Thyroid gland (tissue), 4 donors: ENCODE measurements at regions not wholly inside any gene's neighbourhood (a gene's known extent, or its start where the extent isn't known, plus 50 kb on each side); places are given as distances from the start of the nearest gene placed in this dataset.

Experiments used
- DNase-seq, 2 donors: peaks; one replicate each; pipeline ENCODE4 v3.0.0-alpha.2; 2019
- H3K27ac ChIP-seq, 3 donors: fragments of 200-600 bp; sonication (generic); 1 replicate in 2 of 3; 2 replicates in 1 of 3; pipeline ENCODE4 v1.5.1; 2016 to 2019; ENCODE audit warnings: mild to moderate bottlenecking in 1 of 3, moderate library complexity in 1 of 3
- H3K27me3 ChIP-seq: fragments of 200-600 bp; sonication (generic); one replicate; pipeline ENCODE4 v1.5.1; 2019
- H3K36me3 ChIP-seq, 2 donors: fragments of 200-600 bp; sonication (generic); one replicate each; pipeline ENCODE4 v1.5.1; 2016 to 2019
- H3K4me1 ChIP-seq, 2 donors: fragments of 200-600 bp; sonication (generic); one replicate each; pipeline ENCODE4 v1.5.1; 2017 to 2019
- H3K4me3 ChIP-seq, 3 donors: fragments of 200-600 bp; sonication (generic); replicated peaks in 1 of 3; 1 replicate in 2 of 3; 2 replicates in 1 of 3; pipeline ENCODE4 v1.5.1; 2016; ENCODE audit warnings: mild to moderate bottlenecking in 1 of 3
- H3K9me3 ChIP-seq: fragments of 200-600 bp; sonication (generic); one replicate; pipeline ENCODE4 v1.5.1; 2017
- POLR2A ChIP-seq, 2 donors: fragments of 450-650 bp; IDR thresholded peaks; one replicate each; pipeline ENCODE4 v1.6.1; 2017; ENCODE audit warnings: antibody characterized with exemption in 2 of 2, mild to moderate bottlenecking in 2 of 2, moderate library complexity in 1 of 2
- WGBS, 2 donors: methylation state at CpG; one replicate each; pipeline ENCODE4 v1.1.5; 2017; 5-methylcytosine and 5-hydroxymethylcytosine counted together
- intact Hi-C: fragments of 100-400 bp; cut with DNase I; formaldehyde crosslinking; loops from one replicate; pipeline ENCODE4 v1.15.1; 2023
- TF ChIP-seq, protein P1 (sequence below), 6 experiments: fragments of 200-600 bp in 3 of 6; fragments of 450-650 bp in 3 of 6; sonication (generic) in 3 of 6; IDR thresholded peaks; one replicate each; pipeline ENCODE4 v1.5.1; 2016 to 2019; ENCODE audit warnings: antibody characterized with exemption in 6 of 6, mild to moderate bottlenecking in 2 of 6, inconsistent platforms in 1 of 6, moderate library complexity in 1 of 6

DNA sequence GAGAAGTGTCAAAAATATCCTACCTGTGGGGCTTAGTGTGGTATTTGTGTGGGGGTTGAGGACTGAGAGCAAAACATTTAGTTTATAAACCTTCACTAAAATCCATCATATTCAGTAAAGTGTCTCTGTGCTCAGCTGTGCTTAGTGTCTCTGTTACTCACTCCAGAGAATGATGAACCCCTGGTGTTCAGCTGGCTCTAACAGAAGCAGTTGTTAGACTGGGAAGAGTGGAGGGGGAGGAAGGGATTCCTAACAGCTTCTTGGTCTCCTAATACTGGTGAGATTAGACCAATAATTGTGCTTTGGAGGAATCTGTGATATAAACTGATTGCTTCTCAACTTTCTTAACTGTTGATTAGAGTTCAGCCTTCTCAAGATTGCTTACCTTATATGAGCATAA lies 1123.5 kb downstream of the ROBO2 start:
- Histone ChIP-seq H3K9me3 (no peaks in the 10 kb centered on the region), H3K27ac (no peak overlapping the region), H3K4me3 (no peak overlapping the region), H3K27me3 (no peaks in the 10 kb centered on the region), H3K36me3 (no peaks in the 10 kb centered on the region), H3K4me1 (no peaks in the 10 kb centered on the region)
- TF ChIP-seq POLR2A (IDR thresholded peaks at IDR 0.05) = no peak
- TF ChIP-seq, protein P1, sequence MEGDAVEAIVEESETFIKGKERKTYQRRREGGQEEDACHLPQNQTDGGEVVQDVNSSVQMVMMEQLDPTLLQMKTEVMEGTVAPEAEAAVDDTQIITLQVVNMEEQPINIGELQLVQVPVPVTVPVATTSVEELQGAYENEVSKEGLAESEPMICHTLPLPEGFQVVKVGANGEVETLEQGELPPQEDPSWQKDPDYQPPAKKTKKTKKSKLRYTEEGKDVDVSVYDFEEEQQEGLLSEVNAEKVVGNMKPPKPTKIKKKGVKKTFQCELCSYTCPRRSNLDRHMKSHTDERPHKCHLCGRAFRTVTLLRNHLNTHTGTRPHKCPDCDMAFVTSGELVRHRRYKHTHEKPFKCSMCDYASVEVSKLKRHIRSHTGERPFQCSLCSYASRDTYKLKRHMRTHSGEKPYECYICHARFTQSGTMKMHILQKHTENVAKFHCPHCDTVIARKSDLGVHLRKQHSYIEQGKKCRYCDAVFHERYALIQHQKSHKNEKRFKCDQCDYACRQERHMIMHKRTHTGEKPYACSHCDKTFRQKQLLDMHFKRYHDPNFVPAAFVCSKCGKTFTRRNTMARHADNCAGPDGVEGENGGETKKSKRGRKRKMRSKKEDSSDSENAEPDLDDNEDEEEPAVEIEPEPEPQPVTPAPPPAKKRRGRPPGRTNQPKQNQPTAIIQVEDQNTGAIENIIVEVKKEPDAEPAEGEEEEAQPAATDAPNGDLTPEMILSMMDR (IDR thresholded peaks at IDR 0.05) = no peak
- intact Hi-C loops = no loop called here
- DNase-seq = no peak

DNA sequence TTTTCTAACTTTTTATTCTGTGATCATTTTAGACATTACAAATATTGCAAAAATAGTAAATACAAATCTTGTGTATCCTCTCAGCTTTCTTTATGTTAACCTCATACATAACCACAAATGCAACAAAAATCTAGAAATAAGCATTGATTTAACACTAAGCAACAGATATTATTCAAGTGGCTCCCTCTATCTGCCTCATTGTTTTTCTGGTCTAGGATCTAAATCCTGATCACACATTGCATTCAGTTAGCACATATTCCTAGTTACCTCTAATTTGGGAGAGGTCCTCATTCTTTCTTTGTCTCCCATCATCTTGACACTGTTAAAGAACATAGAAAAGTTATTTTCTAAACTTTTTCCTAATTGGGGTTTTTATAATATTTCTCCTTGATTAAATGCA lies 1126.0 kb downstream of the ROBO2 start:
- Histone ChIP-seq H3K36me3 (no peaks in the 10 kb centered on the region), H3K9me3 (no peaks in the 10 kb centered on the region), H3K27ac (no peak overlapping the region), H3K4me1 (no peaks in the 10 kb centered on the region), H3K4me3 (no peak overlapping the region), H3K27me3 (no peaks in the 10 kb centered on the region)
- TF ChIP-seq, protein P1 (IDR thresholded peaks at IDR 0.05) = peak in 1 of 6 experiments; percentile 7
- no peak for TF ChIP-seq POLR2A (IDR thresholded peaks at IDR 0.05)
- intact Hi-C loops = no loop called here
- no peak for DNase-seq

GRCh38 chr3:78174821-78175220 lies 1134.9 kb downstream of the ROBO2 start:
- Histone ChIP-seq H3K4me1 (no peaks in the 10 kb centered on the region), H3K4me3 (no peak overlapping the region), H3K27me3 (no peaks in the 10 kb centered on the region), H3K9me3 (no peaks in the 10 kb centered on the region), H3K27ac (no peak overlapping the region), H3K36me3 (no peaks in the 10 kb centered on the region)
- WGBS, 2 donors = 19 to 22% methylated on average over 1 of the region's 1 CpG
- intact Hi-C loops = no loop called here
- no peak for DNase-seq
- TF ChIP-seq, protein P1 (IDR thresholded peaks at IDR 0.05) = no peak
- TF ChIP-seq POLR2A (IDR thresholded peaks at IDR 0.05) = no peak

DNA sequence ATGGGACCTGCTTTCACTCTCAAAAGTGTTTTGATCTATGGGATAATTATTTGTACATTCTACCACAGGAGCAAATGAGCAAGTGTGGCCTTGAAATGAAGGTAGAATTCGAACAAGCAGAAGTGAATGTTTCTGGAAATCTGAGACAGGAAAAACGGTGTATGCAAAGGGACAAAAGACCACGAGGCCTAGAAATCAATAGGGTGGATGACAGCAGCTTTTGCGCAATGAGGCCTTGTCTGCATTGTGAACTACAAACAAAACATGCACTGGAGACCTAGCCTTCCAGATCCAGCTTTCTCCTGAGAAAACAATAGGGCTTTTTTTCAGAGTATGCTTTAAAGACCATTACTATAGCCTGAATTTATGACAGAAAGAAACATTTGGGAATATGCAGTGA lies 1137.0 kb downstream of the ROBO2 start:
- no peak for DNase-seq
- Histone ChIP-seq H3K4me1 (no peaks in the 10 kb centered on the region), H3K27ac (no peak overlapping the region), H3K9me3 (no peaks in the 10 kb centered on the region), H3K27me3 (no peaks in the 10 kb centered on the region), H3K4me3 (no peak overlapping the region), H3K36me3 (no peaks in the 10 kb centered on the region)
- WGBS, 2 donors = 89 to 91% methylated on average over 4 of the region's 4 CpGs
- intact Hi-C loops = no loop called here
- no peak for TF ChIP-seq POLR2A (IDR thresholded peaks at IDR 0.05)
- TF ChIP-seq, protein P1 (IDR thresholded peaks at IDR 0.05) = no peak

DNA sequence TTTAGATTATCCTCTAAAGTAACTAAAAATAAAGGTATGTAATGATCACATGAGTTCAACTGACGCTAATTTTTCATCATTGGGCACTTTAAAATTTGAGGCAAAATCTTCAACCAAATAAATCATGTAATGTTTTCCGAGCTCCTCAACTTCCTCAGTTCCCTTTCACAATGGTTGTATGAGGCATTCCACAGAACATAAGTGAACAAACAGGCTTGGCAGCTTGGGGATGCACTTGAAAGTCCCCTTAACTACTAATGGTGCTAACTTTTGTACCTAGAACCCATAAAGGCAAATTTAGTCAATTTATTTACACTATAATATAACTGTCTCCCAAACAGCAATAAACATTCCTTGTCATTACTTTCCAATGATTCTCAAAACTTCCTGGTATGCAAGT lies 1137.9 kb downstream of the ROBO2 start:
- no peaks in the 10 kb centered on the region for H3K36me3 ChIP-seq
- intact Hi-C loops = no loop called here
- no peak overlapping the region for H3K4me3 ChIP-seq
- H3K4me1 ChIP-seq = no peaks in the 10 kb centered on the region
- DNase-seq = no peak
- no peaks in the 10 kb centered on the region for H3K27me3 ChIP-seq
- no peak for TF ChIP-seq POLR2A (IDR thresholded peaks at IDR 0.05)
- H3K9me3 ChIP-seq = no peaks in the 10 kb centered on the region
- H3K27ac ChIP-seq = no peak overlapping the region
- WGBS, 2 donors = 80 to 82% methylated on average over 2 of the region's 2 CpGs

- no peaks in the 10 kb centered on the region for H3K4me1 ChIP-seq
Observed at GRCh38 chr3:78178209-78178608, 1138.3 kb downstream of the ROBO2 start.

More at GRCh38 chr3:78178209-78178608, 1138.3 kb downstream of the ROBO2 start:
- H3K27ac ChIP-seq = no peak overlapping the region
- H3K4me3 ChIP-seq = no peak overlapping the region
- intact Hi-C loops = no loop called here
- TF ChIP-seq, protein P1 (IDR thresholded peaks at IDR 0.05) = no peak
- TF ChIP-seq POLR2A (IDR thresholded peaks at IDR 0.05) = no peak
- H3K9me3 ChIP-seq = no peaks in the 10 kb centered on the region
- no peaks in the 10 kb centered on the region for H3K27me3 ChIP-seq
- no peak for DNase-seq
- no peaks in the 10 kb centered on the region for H3K36me3 ChIP-seq
